HG02571 (cell line): ENCODE measurements at regions not wholly inside any gene's neighbourhood (a gene's known extent, or its start where the extent isn't known, plus 50 kb on each side); places are given as distances from the start of the nearest gene placed in this dataset.
"Not testable (repeated sequence)": the region's sequence is repeated elsewhere in the genome, so short reads cannot be mapped to it uniquely, and the experiment has no call there.

ENCODE experiments used
- ATAC-seq: cut with Tn5 transposase; IDR thresholded peaks from one replicate; pipeline ENCODE4 v1.9.1; 2021; ENCODE audit warnings: mild to moderate bottlenecking, moderate library complexity; ENCODE audit not compliant: unreplicated experiment

GRCh38 chr1:118304722-118305359, 119.8 kb upstream of the SPAG17 start:
- ATAC-seq, result no peak

GRCh38 chr1:118303534-118303933, 118.5 kb upstream of the SPAG17 start:
- no peak for ATAC-seq

- no peak for ATAC-seq
Observed at GRCh38 chr1:118303064-118303463, 118.0 kb upstream of the SPAG17 start.

GRCh38 chr1:118302145-118302544, 117.1 kb upstream of the SPAG17 start:
- ATAC-seq, result no peak

GRCh38 chr1:118300808-118301207, 115.8 kb upstream of the SPAG17 start:
- no peak for ATAC-seq

GRCh38 chr1:118298397-118298796, 113.4 kb upstream of the SPAG17 start:
- ATAC-seq, result no peak

GRCh38 chr1:118297521-118297920, 112.5 kb upstream of the SPAG17 start:
- no peak for ATAC-seq

GRCh38 chr1:118294875-118295642, 110.0 kb upstream of the SPAG17 start:
- no peak for ATAC-seq

GRCh38 chr1:118291661-118292060, 106.6 kb upstream of the SPAG17 start:
- ATAC-seq, result no peak

GRCh38 chr1:118290571-118290970, 105.5 kb upstream of the SPAG17 start:
- ATAC-seq, result no peak

GRCh38 chr1:118290046-118290445, 105.0 kb upstream of the SPAG17 start:
- no peak for ATAC-seq

GRCh38 chr1:118280656-118281055, 95.6 kb upstream of the SPAG17 start:
- ATAC-seq, result not testable (repeated sequence)

- ATAC-seq, result no peak
Observed at GRCh38 chr1:118275472-118276115, 90.6 kb upstream of the SPAG17 start.

- ATAC-seq, result no peak
Observed at GRCh38 chr1:118272884-118273283, 87.9 kb upstream of the SPAG17 start.

GRCh38 chr1:118271883-118272282, 86.9 kb upstream of the SPAG17 start:
- ATAC-seq, result no peak

GRCh38 chr1:118269598-118269997, 84.6 kb upstream of the SPAG17 start:
- ATAC-seq, result no peak

- no peak for ATAC-seq
Observed at GRCh38 chr1:118266436-118266835, 81.4 kb upstream of the SPAG17 start.

- ATAC-seq, result no peak
Observed at GRCh38 chr1:118264343-118264742, 79.3 kb upstream of the SPAG17 start.

- no peak for ATAC-seq
Observed at GRCh38 chr1:118262865-118263264, 77.8 kb upstream of the SPAG17 start.

GRCh38 chr1:118258975-118259374, 73.9 kb upstream of the SPAG17 start:
- no peak for ATAC-seq

- no peak for ATAC-seq
Observed at GRCh38 chr1:118257946-118258345, 72.9 kb upstream of the SPAG17 start.
